ENCODE measurements at regions not wholly inside any gene's neighbourhood (a gene's known extent, or its start where the extent isn't known, plus 50 kb on each side); places are given as distances from the start of the nearest gene placed in this dataset.

DNA sequence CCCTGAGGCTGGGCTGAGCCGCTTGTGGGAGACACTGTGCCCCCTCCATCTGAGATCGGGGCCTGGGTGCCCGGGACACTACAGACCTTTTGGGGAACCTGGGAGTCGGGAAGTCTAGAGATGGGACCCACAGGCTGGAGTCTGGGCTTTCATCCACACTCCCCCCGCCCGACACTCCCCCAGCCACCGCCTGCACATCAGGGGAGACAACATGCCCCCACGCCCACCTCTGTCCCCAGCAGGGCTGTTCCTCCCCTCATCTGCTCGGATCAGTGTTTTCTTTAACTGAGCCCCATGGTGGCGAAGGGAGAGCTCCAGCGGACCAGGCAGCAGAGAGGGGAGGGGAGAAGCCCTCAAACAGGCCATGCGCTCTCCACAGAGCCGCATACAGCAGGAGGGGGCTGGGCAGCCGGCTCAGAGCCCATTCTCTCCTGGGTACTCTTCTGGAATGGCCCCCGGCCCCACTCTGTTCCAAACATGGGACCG lies 174.7 kb downstream of the IGLL1 start:
- no peak for DNase-seq

DNA sequence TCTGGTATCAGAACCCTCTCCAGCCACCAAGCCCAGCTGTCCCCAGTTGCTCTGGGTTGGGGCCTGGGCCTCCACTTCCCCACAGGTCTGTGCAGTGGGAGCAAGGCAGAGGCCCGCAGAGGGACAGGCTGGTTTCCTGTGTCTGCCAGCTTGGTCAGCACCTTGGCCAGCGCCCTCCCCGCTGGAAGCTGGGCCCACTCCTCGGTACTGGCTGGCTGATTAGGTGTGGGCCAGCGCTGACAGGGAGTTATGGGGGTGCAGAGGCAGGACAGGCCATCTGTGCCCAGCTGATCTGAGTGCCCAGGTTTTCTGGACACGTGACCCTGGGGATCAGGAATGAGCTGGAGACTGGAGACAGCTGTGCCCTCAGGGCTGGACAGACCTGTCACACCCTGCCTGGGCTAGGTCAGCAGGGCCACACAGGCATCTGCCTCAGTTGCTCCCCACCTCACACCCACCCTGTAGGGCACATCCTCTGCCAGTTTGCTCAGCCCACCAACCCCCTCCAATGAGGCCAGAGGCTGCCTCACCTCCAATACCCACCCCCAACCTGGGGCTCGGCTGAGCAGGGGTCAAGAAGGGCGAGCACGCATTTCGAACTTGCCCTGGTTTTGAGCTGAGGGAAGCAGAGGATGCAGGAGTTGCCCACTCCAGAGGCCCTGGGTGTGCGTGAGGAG lies 175.3 kb downstream of the IGLL1 start:
- no peak for DNase-seq

DNA sequence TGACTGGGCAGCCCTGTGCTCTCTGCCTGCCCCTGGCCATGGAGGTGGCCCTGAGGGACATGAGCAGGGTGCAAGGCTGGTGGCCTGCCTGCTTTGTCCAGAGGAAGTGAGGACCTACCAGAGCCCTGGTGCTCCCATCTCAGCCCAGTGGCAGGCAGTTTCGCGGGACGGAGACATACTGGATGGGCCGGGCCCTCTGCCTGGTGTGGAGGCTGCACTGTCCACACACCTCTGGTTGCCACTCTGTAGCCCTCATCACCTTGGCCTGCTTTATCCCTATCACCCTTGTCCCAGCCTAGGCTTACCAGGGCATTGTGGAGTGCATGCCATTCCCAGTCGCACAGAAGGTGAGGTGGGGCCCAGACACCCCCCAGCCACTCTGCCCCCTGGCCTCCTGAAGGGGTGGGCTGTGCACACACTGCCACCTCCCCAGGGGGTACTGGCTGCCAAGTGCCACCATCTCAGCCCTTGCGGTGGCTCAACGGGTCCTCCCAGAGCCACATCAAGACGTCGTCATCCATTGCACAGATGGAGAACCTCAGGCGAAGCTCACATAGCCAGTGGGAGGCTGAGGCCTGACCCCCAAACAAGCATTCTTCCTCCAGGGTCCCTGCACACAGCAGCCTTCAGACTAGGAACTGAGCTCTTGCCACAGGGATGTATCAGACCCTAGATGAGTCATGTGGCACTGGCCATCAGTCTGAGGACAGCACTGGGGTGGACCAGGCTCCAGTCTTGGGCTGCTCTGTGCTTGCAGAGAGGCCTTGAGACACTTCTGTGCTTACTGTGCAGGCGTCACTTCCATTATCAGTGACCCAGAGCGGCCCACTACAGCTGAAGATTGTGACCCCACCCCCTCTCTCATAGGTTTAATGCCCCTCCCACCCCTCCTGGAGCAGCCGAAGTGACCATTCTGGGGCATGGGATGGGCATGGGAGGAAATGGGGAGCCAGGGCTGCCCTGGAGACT lies 176.1 kb downstream of the IGLL1 start:
- DNase-seq: no peak

DNA sequence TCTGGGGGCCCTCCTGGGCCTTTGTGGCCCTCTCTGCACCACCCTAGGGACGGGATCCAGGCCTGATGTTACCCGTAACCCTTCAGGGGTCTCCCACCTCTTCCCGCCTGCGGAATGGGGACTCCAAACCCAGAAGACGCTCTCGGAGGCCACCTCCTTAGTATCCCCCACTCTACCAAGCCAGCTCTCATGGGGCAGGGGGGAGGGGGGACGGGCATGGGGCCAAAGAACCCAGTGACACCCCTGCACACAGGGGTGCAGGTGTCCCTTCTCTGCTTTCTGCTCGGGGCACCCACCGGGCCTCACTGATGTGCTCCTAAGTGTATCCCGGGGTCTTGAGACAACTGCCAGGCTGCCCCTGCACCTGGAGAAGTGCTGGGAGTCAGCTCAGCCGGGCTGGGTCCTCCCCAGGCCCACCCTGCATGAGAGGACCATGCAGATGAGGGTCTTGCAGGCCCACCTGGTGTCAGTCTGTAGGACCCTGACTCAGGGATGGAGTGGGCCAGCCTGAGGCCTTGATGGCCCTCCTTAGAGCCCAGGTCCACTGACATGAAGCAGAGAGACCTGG lies 176.9 kb downstream of the IGLL1 start:
- DNase-seq: no peak

DNA sequence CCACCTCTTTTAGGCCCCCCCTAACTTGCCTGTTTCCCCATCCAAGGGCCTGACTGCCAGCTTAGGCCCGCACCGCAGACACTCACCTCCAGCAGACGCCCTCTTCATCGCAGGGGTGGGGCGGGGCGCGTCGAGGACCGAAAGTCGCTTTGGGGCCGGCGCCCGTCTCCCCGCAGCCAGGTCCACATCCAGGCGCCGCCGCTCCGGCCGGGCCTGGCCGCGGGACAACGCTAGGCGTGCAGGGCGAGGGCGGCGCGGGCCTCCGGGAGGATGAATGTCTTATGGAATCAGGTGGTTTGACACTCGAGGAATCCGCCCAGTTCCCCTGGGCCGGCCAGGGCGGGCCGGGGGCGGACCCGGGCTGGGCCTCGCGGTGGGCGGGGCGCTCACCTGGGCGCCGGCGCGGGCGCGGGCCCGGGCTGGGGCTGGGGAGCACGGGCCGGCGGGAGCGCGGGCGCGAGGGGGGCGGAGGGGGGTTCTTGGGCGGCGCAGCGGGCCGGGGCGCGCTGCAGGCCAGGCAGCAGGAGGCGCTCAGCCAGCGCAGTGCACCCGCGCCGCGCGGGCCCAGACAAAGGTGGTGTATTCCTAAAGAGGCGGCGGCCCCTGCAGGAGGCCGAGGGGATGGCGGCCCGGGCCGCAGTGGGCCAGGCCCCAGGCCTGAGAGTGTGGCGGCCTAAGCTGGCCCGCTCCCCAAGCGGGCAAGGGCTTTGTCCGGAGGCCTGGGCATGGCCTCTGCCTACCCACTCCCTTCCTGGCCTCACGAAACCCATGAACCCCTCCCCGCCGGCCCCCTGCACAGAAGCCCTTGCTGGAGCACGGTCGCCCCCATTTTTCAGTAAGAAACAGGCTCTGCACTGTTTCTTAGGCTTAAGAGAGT lies 177.6 kb downstream of the IGLL1 start:
- DNase-seq: peak; percentile 62

DNA sequence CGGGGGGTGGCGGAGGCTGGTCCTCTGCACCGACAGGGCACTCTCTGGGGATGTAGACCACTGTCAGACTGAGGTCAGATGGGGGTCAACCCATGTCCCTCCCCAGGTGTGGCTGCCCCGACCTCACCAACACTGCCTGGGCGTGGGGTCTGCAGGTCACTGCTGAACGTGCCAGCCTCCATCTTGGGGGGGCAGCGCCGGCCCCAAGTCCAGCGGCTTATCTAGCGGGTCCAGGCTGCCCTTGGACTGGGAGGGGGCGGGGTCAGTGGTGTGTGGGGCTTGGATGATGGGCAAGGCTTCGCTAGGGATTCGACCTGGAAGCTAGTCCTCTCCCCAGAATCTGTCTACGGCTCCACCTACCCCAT lies 178.2 kb downstream of the IGLL1 start:
- no peak for DNase-seq

DNA sequence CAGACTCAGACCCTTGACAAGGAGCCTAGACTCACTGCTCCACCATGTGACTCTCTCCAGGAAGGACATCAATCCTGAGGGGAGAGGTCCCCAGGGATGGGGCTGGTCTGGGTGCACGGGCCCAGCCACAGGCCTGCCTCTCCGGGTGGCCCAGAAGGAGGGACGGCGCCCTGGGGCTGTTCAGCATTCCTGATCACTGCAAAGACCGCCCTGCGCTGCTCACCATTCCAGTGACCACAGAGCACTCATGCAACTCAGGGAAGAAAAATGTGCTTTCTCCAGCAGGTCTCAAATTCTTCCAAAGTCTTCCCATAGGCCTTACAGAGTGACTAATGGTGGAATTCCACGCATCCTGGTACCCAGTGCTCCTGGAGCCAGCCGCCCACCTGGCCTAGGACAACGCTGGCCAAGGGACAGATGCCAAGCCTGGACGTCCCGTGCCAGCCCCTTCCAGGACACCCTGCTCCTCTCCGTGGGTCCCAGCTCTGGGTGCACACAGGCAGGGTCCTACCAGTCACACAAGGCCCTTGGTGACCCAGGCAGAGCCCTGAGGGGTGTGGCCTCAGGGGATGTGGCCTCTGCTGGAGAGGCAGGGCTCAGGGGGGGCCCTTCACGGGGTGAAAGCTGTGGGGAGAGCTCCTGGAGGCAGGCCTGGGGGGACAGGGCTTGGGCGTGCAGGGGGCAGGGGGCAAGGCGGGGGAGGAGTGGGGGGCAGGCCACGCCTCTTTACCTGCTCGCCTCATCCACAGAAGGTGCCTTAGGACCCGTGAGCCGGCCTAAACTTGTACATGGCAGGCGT lies 178.8 kb downstream of the IGLL1 start:
- DNase-seq: no peak

DNA sequence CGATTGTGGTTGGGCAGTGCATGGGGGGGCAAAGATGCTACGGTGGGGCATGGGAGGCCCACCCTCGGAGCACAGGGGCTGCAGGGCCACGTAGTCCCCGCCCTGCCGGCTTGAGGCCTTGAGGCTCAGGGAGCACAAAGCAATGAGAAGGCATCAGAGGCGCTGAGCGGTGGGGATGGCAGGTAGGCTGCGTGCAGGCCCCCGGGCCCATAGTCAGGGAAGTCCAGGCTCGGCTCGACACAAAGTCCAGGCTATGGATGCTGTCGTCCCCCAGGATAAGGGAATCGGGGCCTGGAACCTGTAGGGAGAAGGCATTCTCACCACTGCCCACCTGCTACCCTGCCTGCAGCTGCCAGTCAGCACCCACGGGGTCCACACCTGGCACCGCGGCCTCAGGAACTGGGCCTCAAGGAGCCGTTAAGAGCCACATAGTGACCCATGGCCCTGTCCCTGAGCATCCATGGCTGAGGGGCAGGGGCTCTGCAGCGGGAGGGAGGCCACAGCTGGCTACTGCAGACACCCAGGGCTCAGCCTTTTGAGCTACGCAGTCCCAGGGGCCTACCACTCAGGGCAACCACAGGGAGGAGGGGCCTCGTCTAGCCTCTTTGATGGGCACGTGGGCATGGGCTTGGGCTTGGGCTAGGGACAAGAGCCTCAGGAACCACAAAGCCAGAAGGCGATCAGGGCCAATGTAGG lies 179.7 kb downstream of the IGLL1 start:
- no peak for DNase-seq

DNA sequence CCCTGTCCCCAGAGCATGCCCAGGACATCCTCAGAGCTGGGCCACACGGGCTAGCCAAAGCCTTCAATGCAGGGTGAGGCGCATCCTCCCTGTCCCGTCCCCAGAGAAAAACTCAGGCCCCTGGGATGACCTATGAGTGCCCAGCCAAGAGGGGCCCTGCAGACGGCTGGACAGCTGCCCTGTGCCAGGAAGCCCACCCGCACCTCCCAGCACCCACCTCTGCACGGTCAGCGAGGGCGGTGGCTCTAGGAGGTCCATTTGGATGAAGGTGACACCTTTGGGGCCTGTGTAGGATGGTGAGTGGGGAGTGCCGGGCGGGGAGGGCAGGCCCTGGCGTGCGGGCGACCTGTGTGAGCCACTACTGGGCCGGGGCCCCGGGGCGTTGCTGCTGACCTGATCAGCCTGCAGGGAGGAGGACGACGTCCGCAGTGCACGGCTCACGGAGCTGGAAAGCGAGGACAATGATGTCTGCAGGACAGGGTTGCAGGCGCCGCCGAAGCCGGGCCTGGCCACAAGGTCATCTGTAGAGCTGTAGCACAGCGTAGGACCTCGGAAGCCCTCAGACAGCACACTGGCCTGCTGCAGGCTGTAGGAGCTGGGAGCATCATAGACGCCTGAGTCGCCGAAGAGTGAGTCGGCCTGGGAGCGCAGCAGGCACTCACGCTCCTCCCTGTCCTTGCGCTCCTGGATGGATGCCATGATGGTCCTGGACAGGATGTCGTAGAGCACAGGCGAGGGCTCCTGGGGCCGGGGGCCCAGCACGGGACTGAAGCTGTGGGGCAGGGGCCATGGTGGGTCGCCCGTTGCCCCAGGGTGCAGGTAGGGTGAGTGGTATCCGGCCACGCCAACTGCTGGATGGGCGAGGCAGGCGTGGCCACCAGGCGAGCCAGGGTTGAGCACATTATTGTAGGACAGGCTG lies 180.5 kb downstream of the IGLL1 start:
- no peak for DNase-seq

DNA sequence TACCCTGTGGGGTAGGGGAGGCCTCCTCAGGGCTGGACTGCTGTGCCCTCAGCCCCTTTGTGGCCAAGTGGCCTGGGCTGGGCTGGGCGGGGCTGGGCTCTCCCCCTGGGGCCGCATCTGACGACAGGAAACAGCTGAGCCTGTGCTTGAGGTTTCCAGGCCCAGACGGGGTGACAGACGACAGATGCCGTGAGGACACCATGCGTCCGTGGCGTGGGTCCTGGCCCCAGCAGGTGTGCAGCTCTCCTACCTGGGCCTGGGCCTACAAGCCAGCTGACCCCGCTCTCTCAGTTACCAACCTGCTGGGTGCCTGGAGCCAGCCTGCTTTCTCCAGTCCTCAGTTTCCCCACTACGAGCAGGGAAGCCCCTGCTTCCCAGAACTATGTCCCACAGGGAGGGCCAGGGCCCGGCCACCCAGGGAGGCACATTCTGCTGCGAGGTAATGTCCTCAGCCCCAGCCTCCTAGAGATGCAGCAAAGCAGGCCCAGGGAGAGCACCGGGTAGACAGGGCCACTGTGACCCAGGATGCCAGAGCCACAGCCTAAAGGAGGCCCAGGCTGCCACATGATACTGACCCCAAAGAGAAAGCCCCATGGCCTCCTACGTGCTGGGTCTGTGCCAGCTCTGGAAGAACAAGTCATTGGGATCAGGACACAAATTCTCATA lies 181.3 kb downstream of the IGLL1 start:
- DNase-seq: no peak

DNA sequence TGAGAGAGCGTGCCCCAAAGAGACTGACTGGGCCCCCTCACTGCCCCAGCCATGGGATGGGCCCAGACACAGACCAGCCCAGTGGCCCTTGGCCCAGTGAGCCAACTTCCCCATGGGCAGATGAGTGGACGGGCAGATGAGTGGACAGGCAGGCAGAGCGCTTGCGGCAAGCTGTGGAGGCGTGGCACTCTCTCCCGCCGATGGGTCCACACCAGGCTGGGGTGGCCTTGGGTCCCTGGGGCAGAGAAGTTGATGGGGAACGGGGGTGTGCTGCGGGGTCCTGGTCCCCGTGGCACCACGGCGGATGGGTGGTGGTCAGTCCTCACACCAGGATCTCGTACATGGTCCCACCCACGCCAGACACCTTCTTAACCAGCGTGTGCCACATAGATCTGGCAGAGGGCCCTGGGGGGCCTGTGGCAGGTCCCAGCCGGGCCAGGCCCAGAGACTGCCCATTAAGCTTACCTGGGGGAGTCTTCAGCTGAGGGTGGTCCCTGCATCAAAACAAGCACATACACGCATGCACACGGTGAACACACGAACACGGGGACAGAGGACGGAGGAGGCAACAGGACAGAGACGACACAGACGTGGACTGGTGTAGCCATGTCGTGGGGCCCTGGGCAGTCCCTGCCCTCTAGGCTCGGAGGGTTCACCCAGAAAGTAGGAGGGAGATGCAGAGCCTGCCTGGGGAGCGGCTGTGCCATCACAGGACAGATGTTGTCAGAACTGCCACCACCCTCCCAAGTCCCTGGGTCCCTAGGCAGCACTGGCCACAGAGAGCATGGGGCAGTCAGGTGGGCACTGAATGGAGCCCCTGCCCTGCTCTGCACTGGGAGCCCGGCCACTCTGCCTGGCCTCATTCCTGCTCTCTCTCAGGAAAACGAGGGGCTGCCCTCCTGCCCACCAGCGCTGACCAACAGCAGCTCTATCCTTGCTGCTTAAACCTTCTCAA lies 182.2 kb downstream of the IGLL1 start:
- no peak for DNase-seq

DNA sequence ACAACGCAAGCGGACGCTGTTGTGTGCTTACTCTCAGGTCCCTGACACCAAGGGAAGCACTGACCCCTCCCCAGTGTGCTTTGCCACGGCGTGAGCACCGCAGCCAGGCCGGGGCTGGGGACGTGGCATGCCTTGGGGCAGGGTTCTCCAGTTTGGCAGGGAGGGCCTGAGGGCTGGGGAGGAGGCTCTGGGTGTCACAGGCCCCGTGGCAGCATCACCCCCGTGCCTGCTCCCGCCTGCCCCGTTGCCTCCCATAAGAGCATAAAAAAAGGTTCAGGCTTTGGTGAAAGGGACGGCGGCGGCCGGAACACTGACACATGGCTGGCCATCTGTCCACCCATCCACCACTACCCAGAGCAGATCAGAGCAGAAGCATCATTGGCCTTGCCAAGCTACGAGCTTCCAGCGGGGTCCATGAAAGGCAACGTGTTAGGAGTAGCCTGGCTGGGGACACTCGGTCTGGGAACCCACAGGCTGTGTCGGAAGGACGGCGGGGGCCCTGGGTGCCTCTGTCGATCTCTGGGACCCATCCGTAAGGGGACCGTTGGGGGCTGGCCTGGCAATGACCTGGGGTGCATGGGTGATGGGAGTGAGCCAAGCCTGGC lies 183.0 kb downstream of the IGLL1 start:
- DNase-seq: no peak

DNA sequence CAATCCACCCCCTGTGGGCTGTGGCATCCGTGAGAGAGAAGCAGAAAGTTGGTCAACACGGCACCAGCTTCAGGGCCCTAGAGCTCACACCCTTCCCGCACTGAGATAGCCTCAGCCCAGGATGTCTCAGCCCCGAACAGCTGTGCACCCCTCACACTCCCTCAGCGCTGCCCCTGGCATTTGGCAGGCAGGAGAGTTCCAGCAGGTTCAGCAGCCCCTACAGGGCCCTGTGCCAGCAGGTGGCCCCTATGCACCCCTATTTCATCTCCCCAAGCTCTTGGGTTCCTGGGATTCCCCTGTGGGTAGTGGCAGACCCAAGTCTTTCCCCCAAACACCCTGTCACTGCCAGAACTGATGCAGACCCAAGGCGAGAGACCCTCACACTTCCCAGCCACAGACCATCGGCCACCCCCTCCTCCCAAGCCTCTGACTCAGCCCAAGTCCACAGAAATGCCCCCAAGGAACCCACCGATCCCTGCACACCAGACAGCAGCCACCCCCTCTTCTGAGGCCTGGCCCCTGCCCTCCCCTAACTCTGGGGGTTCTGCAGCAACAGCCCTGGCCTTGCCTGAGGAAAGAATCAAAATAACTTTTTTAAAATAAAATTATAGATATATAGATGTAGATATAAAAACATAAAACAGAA lies 183.6 kb downstream of the IGLL1 start:
- no peak for DNase-seq

DNA sequence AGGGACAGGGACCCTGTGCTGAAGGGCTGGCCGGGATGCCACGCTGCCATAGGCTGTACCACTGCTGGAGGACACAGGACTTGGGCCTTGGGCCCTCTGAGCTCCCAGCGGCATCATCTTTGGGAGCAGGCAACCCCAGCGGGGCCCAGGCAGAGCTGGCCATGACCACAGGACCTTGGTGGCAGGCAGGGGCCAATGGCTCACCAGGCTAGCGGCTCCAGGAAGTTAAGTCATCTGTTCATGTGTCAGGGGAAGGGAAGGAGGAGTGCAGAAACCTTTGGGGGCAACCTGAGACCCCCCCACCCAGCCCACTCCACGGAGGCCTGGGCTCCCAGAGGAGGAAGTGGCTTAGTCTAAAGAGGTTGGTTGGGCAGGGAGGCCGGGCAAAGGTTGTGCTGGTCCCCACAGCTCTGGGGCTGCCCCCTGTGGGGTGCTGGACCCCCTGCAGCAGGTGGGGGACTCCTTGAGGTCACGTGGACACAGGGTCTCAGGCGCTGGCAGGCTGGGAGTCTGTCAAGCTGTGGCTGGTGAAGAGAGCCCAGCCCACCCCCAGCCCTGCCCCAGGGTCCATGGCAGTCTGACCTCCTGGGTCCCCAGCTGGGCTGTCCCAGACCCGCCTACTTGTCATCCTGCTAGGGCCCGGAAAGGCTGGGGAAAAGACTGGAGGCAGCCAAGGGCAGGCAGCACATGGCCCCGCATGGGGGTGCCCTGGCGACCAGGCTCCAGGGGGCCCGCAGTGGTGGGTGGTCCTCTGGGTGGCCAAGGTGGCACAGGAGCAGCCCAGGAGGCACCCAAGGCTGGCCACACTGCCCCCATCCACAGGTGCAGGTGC lies 184.3 kb downstream of the IGLL1 start:
- DNase-seq: no peak

DNA sequence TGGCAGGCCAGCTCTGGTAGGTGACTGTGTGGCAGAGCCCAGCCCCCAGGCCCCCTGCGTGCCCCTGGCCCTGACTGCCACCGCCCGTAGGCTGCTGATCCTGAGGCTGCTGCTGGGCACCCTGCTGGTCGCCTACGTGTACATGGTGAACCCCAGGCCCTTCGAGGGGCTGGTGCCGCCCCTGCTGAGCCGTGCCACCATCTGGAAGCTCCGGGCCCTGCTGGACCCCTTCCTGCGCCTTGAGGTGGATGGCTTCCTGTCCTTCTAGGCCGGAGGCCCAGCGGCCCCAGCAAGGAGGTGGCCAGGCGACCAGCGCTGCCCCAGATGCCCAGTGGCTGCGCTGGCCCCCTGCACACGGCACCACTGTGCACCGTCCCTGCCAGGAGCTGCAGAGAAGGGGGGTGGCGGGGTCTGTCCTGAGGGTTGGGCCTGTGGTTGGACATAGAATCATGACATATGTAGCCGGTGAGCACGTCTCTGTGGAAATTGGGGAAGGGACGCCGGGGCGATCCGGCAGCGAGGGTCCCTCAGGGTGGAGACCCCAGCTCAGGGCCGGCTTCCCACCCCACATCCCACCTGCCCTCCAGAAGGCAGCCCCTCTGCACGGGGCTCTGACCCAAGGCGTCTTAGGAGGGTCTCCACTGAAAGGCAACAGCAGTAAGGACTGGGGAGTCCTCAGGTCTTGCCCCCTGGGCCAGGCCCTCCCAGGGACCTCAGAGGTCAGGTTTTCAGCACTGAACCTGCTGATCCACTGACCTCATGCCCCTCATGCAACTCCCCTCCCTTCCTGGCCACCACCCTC lies 185.4 kb downstream of the IGLL1 start:
- no peak for DNase-seq

Data from NCI-H82 (cell line).